HCT116 (cell line): ENCODE measurements at regions not wholly inside any gene's neighbourhood (a gene's known extent, or its start where the extent isn't known, plus 50 kb on each side); places are given as distances from the start of the nearest gene placed in this dataset.

ENCODE experiments used
- EZH2phosphoT487 ChIP-seq: fragments of 200-600 bp; IDR thresholded peaks from 2 replicates; pipeline ENCODE4 v1.6.1; 2018; ENCODE audit warnings: antibody characterized with exemption, borderline replicate concordance
- SIN3A ChIP-seq: IDR thresholded peaks from 2 replicates; pipeline ENCODE4 v1.6.1; 2012; ENCODE audit warnings: low read depth
- ZNF274 ChIP-seq: fragments of 200-500 bp; sonication (Bioruptor generic); IDR thresholded peaks from 2 replicates; pipeline ENCODE4 v1.6.1; 2014; ENCODE audit warnings: mild to moderate bottlenecking, low read depth, low read length, inconsistent platforms
- TF ChIP-seq, protein P1 (sequence below), 3 experiments: fragments of 200-600 bp in 1 of 3; sonication (generic) in 1 of 3; IDR thresholded peaks in 2 of 3; conservative IDR thresholded peaks in 1 of 3; 2 replicates each; pipeline ENCODE4 v1.5.1; 2012 to 2017; ENCODE audit warnings: low read depth in 2 of 3, low read length in 2 of 3, antibody characterized with exemption in 1 of 3, borderline replicate concordance in 1 of 3, control low read depth in 1 of 3, mild to moderate bottlenecking in 1 of 3, mixed read lengths in 1 of 3, mixed run types in 1 of 3, moderate library complexity in 1 of 3; ENCODE audit not compliant: insufficient read depth in 1 of 3

DNA sequence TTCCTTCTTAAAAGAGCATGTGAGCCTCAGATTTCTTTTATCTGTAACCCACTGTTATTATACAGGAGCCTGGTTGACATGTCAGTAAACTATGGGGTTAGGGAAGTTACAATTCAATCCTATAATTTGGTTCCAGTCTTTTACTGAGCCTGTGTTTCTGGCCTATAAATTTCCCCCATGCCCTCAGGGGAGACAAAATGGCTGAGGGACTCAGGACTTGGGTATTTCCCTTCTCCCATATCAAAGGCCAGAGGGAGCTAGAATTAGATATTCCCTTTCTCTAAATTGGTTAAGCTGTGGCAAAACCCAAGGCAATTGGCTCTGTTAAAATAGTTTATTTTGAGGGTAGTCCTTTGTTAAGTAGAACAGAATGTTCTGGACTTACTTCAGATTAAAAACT, 823.2 kb downstream of the TLE1 start:
- TF ChIP-seq EZH2phosphoT487 (no peak), SIN3A (no peak), ZNF274 (no peak)
- TF ChIP-seq, protein P1, sequence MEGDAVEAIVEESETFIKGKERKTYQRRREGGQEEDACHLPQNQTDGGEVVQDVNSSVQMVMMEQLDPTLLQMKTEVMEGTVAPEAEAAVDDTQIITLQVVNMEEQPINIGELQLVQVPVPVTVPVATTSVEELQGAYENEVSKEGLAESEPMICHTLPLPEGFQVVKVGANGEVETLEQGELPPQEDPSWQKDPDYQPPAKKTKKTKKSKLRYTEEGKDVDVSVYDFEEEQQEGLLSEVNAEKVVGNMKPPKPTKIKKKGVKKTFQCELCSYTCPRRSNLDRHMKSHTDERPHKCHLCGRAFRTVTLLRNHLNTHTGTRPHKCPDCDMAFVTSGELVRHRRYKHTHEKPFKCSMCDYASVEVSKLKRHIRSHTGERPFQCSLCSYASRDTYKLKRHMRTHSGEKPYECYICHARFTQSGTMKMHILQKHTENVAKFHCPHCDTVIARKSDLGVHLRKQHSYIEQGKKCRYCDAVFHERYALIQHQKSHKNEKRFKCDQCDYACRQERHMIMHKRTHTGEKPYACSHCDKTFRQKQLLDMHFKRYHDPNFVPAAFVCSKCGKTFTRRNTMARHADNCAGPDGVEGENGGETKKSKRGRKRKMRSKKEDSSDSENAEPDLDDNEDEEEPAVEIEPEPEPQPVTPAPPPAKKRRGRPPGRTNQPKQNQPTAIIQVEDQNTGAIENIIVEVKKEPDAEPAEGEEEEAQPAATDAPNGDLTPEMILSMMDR (IDR thresholded peaks at IDR 0.05 in 2 of 3, conservative IDR thresholded peaks at IDR 0.05 in 1 of 3; ENCODE audit: borderline replicate concordance in 1 of 3, insufficient read depth in 1 of 3, low read depth in 2 of 3, low read length in 2 of 3), result no peak
